GM21619 (cell line): ENCODE measurements at regions not wholly inside any gene's neighbourhood (a gene's known extent, or its start where the extent isn't known, plus 50 kb on each side); places are given as distances from the start of the nearest gene placed in this dataset.
A peak's percentile ranks its signal among the peaks of the same experiment; 100 is the strongest.

ENCODE experiments used
- ATAC-seq: cut with Tn5 transposase; IDR thresholded peaks from one replicate; pipeline ENCODE4 v1.9.1; 2021; ENCODE audit not compliant: unreplicated experiment

GRCh38 chr18:27652480-27653121, 467.5 kb upstream of the CHST9 start:
- ATAC-seq = peak; percentile 58

- no peak for ATAC-seq
These were observed 464.5 kb upstream of the CHST9 start for GRCh38 chr18:27649621-27650020.

- ATAC-seq = no peak
These were observed 460.8 kb upstream of the CHST9 start for GRCh38 chr18:27645929-27646328.

- no peak for ATAC-seq
These were observed 451.5 kb upstream of the CHST9 start for GRCh38 chr18:27636576-27637085.

GRCh38 chr18:27632706-27633105, 447.6 kb upstream of the CHST9 start:
- ATAC-seq = no peak

GRCh38 chr18:27627927-27628326, 442.8 kb upstream of the CHST9 start:
- no peak for ATAC-seq

- no peak for ATAC-seq
These were observed 436.3 kb upstream of the CHST9 start for GRCh38 chr18:27621236-27621890.

- no peak for ATAC-seq
These were observed 434.8 kb upstream of the CHST9 start for GRCh38 chr18:27619906-27620305.

GRCh38 chr18:27619090-27619772, 434.1 kb upstream of the CHST9 start:
- no peak for ATAC-seq

GRCh38 chr18:27616324-27616723, 431.2 kb upstream of the CHST9 start:
- ATAC-seq = no peak

GRCh38 chr18:27614951-27615844, 430.1 kb upstream of the CHST9 start:
- ATAC-seq = no peak

- ATAC-seq = no peak
These were observed 424.1 kb upstream of the CHST9 start for GRCh38 chr18:27609221-27609620.

GRCh38 chr18:27608742-27609141, 423.6 kb upstream of the CHST9 start:
- ATAC-seq = no peak

GRCh38 chr18:27608174-27608573, 423.1 kb upstream of the CHST9 start:
- ATAC-seq = no peak

GRCh38 chr18:27606741-27607140, 421.6 kb upstream of the CHST9 start:
- no peak for ATAC-seq

- peak; percentile 79 for ATAC-seq
These were observed 420.2 kb upstream of the CHST9 start for GRCh38 chr18:27605107-27605834.

GRCh38 chr18:27604583-27604982, 419.5 kb upstream of the CHST9 start:
- no peak for ATAC-seq

- ATAC-seq = no peak
These were observed 417.0 kb upstream of the CHST9 start for GRCh38 chr18:27602092-27602491.

GRCh38 chr18:27600245-27600644, 415.1 kb upstream of the CHST9 start:
- no peak for ATAC-seq

GRCh38 chr18:27599202-27599829, 414.2 kb upstream of the CHST9 start:
- ATAC-seq = peak; percentile 72
